ENCODE measurements at regions not wholly inside any gene's neighbourhood (a gene's known extent, or its start where the extent isn't known, plus 50 kb on each side); places are given as distances from the start of the nearest gene placed in this dataset.

DNA sequence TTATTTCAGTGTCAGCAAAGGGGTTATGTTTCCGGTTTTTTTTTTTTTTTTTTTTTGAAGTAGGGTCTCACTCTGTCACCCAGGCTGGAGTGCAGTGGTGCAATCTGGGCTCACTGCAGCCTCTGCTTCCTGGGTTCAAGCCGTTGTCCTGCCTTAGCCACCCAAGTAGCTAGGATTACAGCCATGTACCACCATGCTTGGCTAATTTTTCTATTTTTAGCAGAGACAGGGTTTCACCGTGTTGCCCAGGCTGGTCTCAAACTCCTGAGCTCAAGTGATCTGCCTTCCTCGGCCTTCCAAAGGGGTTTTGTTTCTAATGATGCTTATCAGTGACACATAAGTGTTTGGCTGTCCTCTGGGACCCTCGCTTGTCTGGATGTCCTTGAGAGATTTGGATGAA is 235.7 kb upstream of the C2CD4B start:
- TF ChIP-seq, protein P1, sequence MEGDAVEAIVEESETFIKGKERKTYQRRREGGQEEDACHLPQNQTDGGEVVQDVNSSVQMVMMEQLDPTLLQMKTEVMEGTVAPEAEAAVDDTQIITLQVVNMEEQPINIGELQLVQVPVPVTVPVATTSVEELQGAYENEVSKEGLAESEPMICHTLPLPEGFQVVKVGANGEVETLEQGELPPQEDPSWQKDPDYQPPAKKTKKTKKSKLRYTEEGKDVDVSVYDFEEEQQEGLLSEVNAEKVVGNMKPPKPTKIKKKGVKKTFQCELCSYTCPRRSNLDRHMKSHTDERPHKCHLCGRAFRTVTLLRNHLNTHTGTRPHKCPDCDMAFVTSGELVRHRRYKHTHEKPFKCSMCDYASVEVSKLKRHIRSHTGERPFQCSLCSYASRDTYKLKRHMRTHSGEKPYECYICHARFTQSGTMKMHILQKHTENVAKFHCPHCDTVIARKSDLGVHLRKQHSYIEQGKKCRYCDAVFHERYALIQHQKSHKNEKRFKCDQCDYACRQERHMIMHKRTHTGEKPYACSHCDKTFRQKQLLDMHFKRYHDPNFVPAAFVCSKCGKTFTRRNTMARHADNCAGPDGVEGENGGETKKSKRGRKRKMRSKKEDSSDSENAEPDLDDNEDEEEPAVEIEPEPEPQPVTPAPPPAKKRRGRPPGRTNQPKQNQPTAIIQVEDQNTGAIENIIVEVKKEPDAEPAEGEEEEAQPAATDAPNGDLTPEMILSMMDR (IDR thresholded peaks at IDR 0.05; ENCODE audit: low read depth, low read length, missing input control), result no peak
- TF ChIP-seq FOXA1 (IDR thresholded peaks at IDR 0.05) (no peak), EGR1 (IDR thresholded peaks at IDR 0.05; ENCODE audit: low read depth in 2 of 2) (no peak), TAF1 (conservative IDR thresholded peaks at IDR 0.05) (no peak)
- TF ChIP-seq, protein P2, sequence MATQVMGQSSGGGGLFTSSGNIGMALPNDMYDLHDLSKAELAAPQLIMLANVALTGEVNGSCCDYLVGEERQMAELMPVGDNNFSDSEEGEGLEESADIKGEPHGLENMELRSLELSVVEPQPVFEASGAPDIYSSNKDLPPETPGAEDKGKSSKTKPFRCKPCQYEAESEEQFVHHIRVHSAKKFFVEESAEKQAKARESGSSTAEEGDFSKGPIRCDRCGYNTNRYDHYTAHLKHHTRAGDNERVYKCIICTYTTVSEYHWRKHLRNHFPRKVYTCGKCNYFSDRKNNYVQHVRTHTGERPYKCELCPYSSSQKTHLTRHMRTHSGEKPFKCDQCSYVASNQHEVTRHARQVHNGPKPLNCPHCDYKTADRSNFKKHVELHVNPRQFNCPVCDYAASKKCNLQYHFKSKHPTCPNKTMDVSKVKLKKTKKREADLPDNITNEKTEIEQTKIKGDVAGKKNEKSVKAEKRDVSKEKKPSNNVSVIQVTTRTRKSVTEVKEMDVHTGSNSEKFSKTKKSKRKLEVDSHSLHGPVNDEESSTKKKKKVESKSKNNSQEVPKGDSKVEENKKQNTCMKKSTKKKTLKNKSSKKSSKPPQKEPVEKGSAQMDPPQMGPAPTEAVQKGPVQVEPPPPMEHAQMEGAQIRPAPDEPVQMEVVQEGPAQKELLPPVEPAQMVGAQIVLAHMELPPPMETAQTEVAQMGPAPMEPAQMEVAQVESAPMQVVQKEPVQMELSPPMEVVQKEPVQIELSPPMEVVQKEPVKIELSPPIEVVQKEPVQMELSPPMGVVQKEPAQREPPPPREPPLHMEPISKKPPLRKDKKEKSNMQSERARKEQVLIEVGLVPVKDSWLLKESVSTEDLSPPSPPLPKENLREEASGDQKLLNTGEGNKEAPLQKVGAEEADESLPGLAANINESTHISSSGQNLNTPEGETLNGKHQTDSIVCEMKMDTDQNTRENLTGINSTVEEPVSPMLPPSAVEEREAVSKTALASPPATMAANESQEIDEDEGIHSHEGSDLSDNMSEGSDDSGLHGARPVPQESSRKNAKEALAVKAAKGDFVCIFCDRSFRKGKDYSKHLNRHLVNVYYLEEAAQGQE (IDR thresholded peaks at IDR 0.05), result no peak

Data from liver (tissue), 3 donors.